Parathyroid adenoma (tissue), 2 donors: ENCODE measurements at regions not wholly inside any gene's neighbourhood (a gene's known extent, or its start where the extent isn't known, plus 50 kb on each side); places are given as distances from the start of the nearest gene placed in this dataset.

ENCODE experiments used
- H2AFZ ChIP-seq: fragments of 300-600 bp; sonication (generic); one replicate; pipeline ENCODE4 v1.7.0; 2017; ENCODE audit warnings: antibody characterized with exemption, mild to moderate bottlenecking
- H3K27ac ChIP-seq: fragments of 300-600 bp; sonication (generic); one replicate; pipeline ENCODE4 v1.7.0; 2017
- H3K27me3 ChIP-seq: fragments of 300-600 bp; sonication (generic); one replicate; pipeline ENCODE4 v1.7.0; 2017; ENCODE audit warnings: low read length; ENCODE audit not compliant: control insufficient read depth, insufficient read depth
- H3K36me3 ChIP-seq: fragments of 300-600 bp; sonication (generic); one replicate; pipeline ENCODE4 v1.7.0; 2017; ENCODE audit warnings: low read length; ENCODE audit not compliant: control insufficient read depth, insufficient read depth
- H3K4me1 ChIP-seq: fragments of 300-600 bp; sonication (generic); one replicate; pipeline ENCODE4 v1.7.0; 2017; ENCODE audit warnings: control low read depth
- H3K4me2 ChIP-seq: fragments of 300-600 bp; sonication (generic); one replicate; pipeline ENCODE4 v1.7.0; 2017; ENCODE audit warnings: low read length
- H3K4me3 ChIP-seq: fragments of 300-600 bp; sonication (generic); one replicate; pipeline ENCODE4 v1.7.0; 2017; ENCODE audit warnings: low read depth, low read length
- H3K79me2 ChIP-seq: fragments of 300-600 bp; sonication (generic); one replicate; pipeline ENCODE4 v1.7.0; 2017; ENCODE audit warnings: control low read depth
- H3K9ac ChIP-seq: fragments of 300-600 bp; sonication (generic); one replicate; pipeline ENCODE4 v1.7.0; 2017; ENCODE audit warnings: mild to moderate bottlenecking
- H3K9me3 ChIP-seq: fragments of 300-600 bp; sonication (generic); one replicate; pipeline ENCODE4 v1.7.0; 2017; ENCODE audit warnings: low read length; ENCODE audit not compliant: control insufficient read depth
- CTCF ChIP-seq: fragments of 300-600 bp; sonication (generic); IDR thresholded peaks from one replicate; pipeline ENCODE4 v1.7.0; 2017; ENCODE audit warnings: antibody characterized with exemption, mild to moderate bottlenecking
- donor health status: primary hyperparathyroidism.

DNA sequence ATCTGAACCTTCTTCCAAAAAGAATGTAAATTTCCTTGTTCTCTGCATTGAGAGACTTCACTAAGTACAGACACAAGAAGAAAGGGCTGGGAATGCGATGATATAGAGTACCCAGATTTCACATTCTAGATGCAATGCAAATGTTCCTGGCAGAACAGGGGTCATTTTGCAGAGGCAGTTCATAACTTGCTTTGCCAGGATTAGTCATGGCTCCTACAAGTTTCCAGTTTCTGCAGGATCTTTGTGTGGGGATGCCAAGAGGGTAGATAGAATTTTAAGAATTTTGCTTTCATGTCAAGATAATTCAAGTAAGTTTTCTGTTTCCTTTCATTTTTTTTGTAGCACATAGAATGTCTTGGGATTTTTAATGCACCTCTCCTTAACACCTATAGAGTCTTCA, 181.2 kb downstream of the FGF9 start:
- TF ChIP-seq CTCF: no peak
- H2AFZ ChIP-seq: no peak overlapping the region
- no peaks in the 10 kb centered on the region for H3K9me3 ChIP-seq
- H3K36me3 ChIP-seq: no peaks in the 10 kb centered on the region
- no peak overlapping the region for H3K9ac ChIP-seq
- no peaks in the 10 kb centered on the region for H3K4me1 ChIP-seq
- no peaks in the 10 kb centered on the region for H3K27me3 ChIP-seq
- no peaks in the 10 kb centered on the region for H3K79me2 ChIP-seq
- H3K4me3 ChIP-seq: no peak overlapping the region
- H3K4me2 ChIP-seq: no peak overlapping the region
- H3K27ac ChIP-seq: no peak overlapping the region

DNA sequence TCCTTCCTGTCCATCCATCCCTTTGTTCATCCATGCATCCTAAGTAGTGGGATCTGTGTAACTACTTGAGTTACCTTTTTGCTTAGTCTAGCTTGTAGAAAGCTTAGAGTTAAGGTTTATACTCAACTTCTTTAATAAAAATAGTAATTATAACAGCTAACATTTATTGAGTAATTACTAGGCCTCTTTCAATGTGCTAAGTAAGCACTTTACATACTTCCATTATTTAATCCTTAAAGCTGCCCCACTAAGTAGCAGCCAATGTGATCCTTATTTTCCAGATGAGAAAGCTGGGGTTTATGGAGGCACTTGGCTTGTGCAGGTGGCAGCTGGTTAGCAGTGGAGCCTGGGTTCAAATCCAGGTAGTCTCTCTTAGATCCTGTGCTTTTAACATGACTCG, 182.9 kb downstream of the FGF9 start:
- Histone ChIP-seq H3K9ac (no peak overlapping the region), H3K4me2 (no peak overlapping the region), H3K4me1 (no peaks in the 10 kb centered on the region), H3K4me3 (no peak overlapping the region), H3K27me3 (no peaks in the 10 kb centered on the region), H3K27ac (no peak overlapping the region), H3K36me3 (no peaks in the 10 kb centered on the region), H3K79me2 (no peaks in the 10 kb centered on the region), H2AFZ (no peak overlapping the region), H3K9me3 (no peaks in the 10 kb centered on the region)
- no peak for TF ChIP-seq CTCF

- no peaks in the 10 kb centered on the region for H3K9me3 ChIP-seq
- TF ChIP-seq CTCF: no peak
- H3K4me3 ChIP-seq: no peak overlapping the region
- H3K4me1 ChIP-seq: no peaks in the 10 kb centered on the region
- H3K79me2 ChIP-seq: no peaks in the 10 kb centered on the region
- no peaks in the 10 kb centered on the region for H3K36me3 ChIP-seq
- no peak overlapping the region for H3K4me2 ChIP-seq
- H2AFZ ChIP-seq: no peak overlapping the region
- H3K27me3 ChIP-seq: no peaks in the 10 kb centered on the region
- no peak overlapping the region for H3K27ac ChIP-seq
- no peak overlapping the region for H3K9ac ChIP-seq
Measured at GRCh38 chr13:21868823-21869222, 197.9 kb downstream of the FGF9 start.

- no peak overlapping the region for H3K4me2 ChIP-seq
- H3K36me3 ChIP-seq: no peaks in the 10 kb centered on the region
- no peak for TF ChIP-seq CTCF
- no peaks in the 10 kb centered on the region for H3K4me1 ChIP-seq
- H2AFZ ChIP-seq: no peak overlapping the region
- H3K9ac ChIP-seq: no peak overlapping the region
- no peaks in the 10 kb centered on the region for H3K27me3 ChIP-seq
- H3K4me3 ChIP-seq: no peak overlapping the region
- no peaks in the 10 kb centered on the region for H3K79me2 ChIP-seq
- no peak overlapping the region for H3K27ac ChIP-seq
- H3K9me3 ChIP-seq: no peaks in the 10 kb centered on the region
Measured at GRCh38 chr13:21871382-21871781, 200.5 kb downstream of the FGF9 start.

GRCh38 chr13:21871919-21872318, 201.0 kb downstream of the FGF9 start:
- Histone ChIP-seq H3K79me2 (no peaks in the 10 kb centered on the region), H3K4me1 (no peaks in the 10 kb centered on the region), H2AFZ (no peak overlapping the region), H3K4me3 (no peak overlapping the region), H3K9me3 (no peaks in the 10 kb centered on the region), H3K36me3 (no peaks in the 10 kb centered on the region), H3K9ac (no peak overlapping the region), H3K27ac (no peak overlapping the region), H3K4me2 (no peak overlapping the region), H3K27me3 (no peaks in the 10 kb centered on the region)
- TF ChIP-seq CTCF: no peak
